Sigmoid colon (tissue), 6 donors: ENCODE measurements at regions not wholly inside any gene's neighbourhood (a gene's known extent, or its start where the extent isn't known, plus 50 kb on each side); places are given as distances from the start of the nearest gene placed in this dataset.
"Not testable (repeated sequence)": the region's sequence is repeated elsewhere in the genome, so short reads cannot be mapped to it uniquely, and the experiment has no call there.

ENCODE experiments used
- DNase-seq: peaks from one replicate; pipeline ENCODE4 v3.0.0-alpha.2; 2019
- H3K27ac ChIP-seq, 4 donors: fragments of 200-600 bp; sonication (generic); one replicate each; pipeline ENCODE4 v1.5.1; 2016 to 2019; ENCODE audit warnings: mild to moderate bottlenecking in 1 of 4
- H3K27me3 ChIP-seq, 3 donors: fragments of 200-600 bp; sonication (generic); one replicate each; pipeline ENCODE4 v1.5.1; 2019; ENCODE audit warnings: mild to moderate bottlenecking in 1 of 3
- H3K36me3 ChIP-seq, 4 donors: fragments of 200-600 bp; sonication (generic); one replicate each; pipeline ENCODE4 v1.5.1; 2016 to 2019
- H3K4me1 ChIP-seq, 4 donors: fragments of 200-600 bp; sonication (generic); one replicate each; pipeline ENCODE4 v1.5.1; 2017 to 2019
- H3K4me3 ChIP-seq, 4 donors: fragments of 200-600 bp; sonication (generic); one replicate each; pipeline ENCODE4 v1.5.1; 2017 to 2019; ENCODE audit warnings: mild to moderate bottlenecking in 2 of 4, moderate library complexity in 1 of 4
- H3K9me3 ChIP-seq, 4 donors: fragments of 200-600 bp in 3 of 4; sonication (generic) in 3 of 4; one replicate each; pipeline versions ENCODE4 v1.5.1 to v1.6.1; 2013 to 2019
- CTCF ChIP-seq, 4 experiments: fragments of 450-650 bp in 3 of 4; fragments of 200-600 bp in 1 of 4; IDR thresholded peaks; one replicate each; pipeline ENCODE4 v1.5.1; 2016 to 2019; ENCODE audit warnings: antibody characterized with exemption in 4 of 4, mild to moderate bottlenecking in 3 of 4, moderate library complexity in 2 of 4
- EP300 ChIP-seq, 4 donors: sonication (generic); formaldehyde crosslinking; IDR thresholded peaks; one replicate each; pipeline ENCODE4 v1.6.1; 2017; ENCODE audit warnings: antibody characterized with exemption in 4 of 4
- POLR2A ChIP-seq, 2 donors: fragments of 450-650 bp; IDR thresholded peaks; one replicate each; pipeline ENCODE4 v1.6.1; 2016; ENCODE audit warnings: antibody characterized with exemption in 2 of 2, mild to moderate bottlenecking in 2 of 2, moderate library complexity in 2 of 2
- POLR2AphosphoS5 ChIP-seq, 4 donors: sonication (generic); formaldehyde crosslinking; IDR thresholded peaks; one replicate each; pipeline ENCODE4 v1.6.1; 2017; ENCODE audit warnings: antibody characterized with exemption in 4 of 4
- WGBS, 2 donors: extraction: QIAGEN DNeasy Blood & Tissue Kit; methylation state at CpG; one replicate each; pipeline ENCODE4 v1.1.7; 2013; 5-methylcytosine and 5-hydroxymethylcytosine counted together
- intact Hi-C: fragments of 100-400 bp; cut with DNase I; formaldehyde crosslinking; loops from one replicate; pipeline ENCODE4 v1.15.1; 2023
- donor health status: healthy with polysubstance abuse.
- donor health status: healthy.

- Histone ChIP-seq H3K27me3 (no peaks in the 10 kb centered on the region), H3K4me1 (no peaks in the 10 kb centered on the region), H3K36me3 (no peaks in the 10 kb centered on the region), H3K4me3 (no peak overlapping the region), H3K27ac (no peak overlapping the region), H3K9me3 (no peaks in the 10 kb centered on the region)
- intact Hi-C loops = no loop called here
- no peak for DNase-seq
- TF ChIP-seq EP300 (IDR thresholded peaks at IDR 0.05) (no peak), POLR2A (IDR thresholded peaks at IDR 0.05) (no peak), CTCF (IDR thresholded peaks at IDR 0.05) (no peak), POLR2AphosphoS5 (IDR thresholded peaks at IDR 0.05) (no peak)
- 55 to 88% methylated on average over 1 of the region's 1 CpG for WGBS, 2 donors
Measured at GRCh38 chr3:71940486-71940885, 155.5 kb upstream of the PROK2 start.

- H3K27ac ChIP-seq, H3K4me1 ChIP-seq, H3K9me3 ChIP-seq, H3K36me3 ChIP-seq, DNase-seq, H3K27me3 ChIP-seq, H3K4me3 ChIP-seq, intact Hi-C loops: not testable (repeated sequence)
- 62 to 74% methylated on average over 3 of the region's 3 CpGs for WGBS, 2 donors
Measured at GRCh38 chr3:71938081-71938480, 153.1 kb upstream of the PROK2 start.

- TF ChIP-seq CTCF (IDR thresholded peaks at IDR 0.05) (no peak), POLR2A (IDR thresholded peaks at IDR 0.05) (no peak), POLR2AphosphoS5 (IDR thresholded peaks at IDR 0.05) (no peak), EP300 (IDR thresholded peaks at IDR 0.05) (no peak)
- H3K4me1 ChIP-seq = no peaks in the 10 kb centered on the region
- H3K9me3 ChIP-seq = no peaks in the 10 kb centered on the region
- no peak overlapping the region for H3K27ac ChIP-seq
- H3K27me3 ChIP-seq = no peaks in the 10 kb centered on the region
- intact Hi-C loops = no loop called here
- no peaks in the 10 kb centered on the region for H3K36me3 ChIP-seq
- 92 to 94% methylated on average over 8 of the region's 8 CpGs for WGBS, 2 donors
- no peak for DNase-seq
- H3K4me3 ChIP-seq = no peak overlapping the region
Measured at GRCh38 chr3:71936681-71937080, 151.7 kb upstream of the PROK2 start.

- Histone ChIP-seq H3K9me3 (no peaks in the 10 kb centered on the region), H3K27me3 (no peaks in the 10 kb centered on the region), H3K4me1 (no peaks in the 10 kb centered on the region), H3K27ac (no peak overlapping the region), H3K36me3 (no peaks in the 10 kb centered on the region), H3K4me3 (no peak overlapping the region)
- no peak for DNase-seq
- WGBS, 2 donors = 85% methylated on average over 11 of the region's 11 CpGs
- TF ChIP-seq EP300 (IDR thresholded peaks at IDR 0.05) (no peak), POLR2A (IDR thresholded peaks at IDR 0.05) (no peak), CTCF (IDR thresholded peaks at IDR 0.05) (no peak), POLR2AphosphoS5 (IDR thresholded peaks at IDR 0.05) (no peak)
- intact Hi-C loops = no loop called here
Measured at GRCh38 chr3:71934520-71935270, 149.7 kb upstream of the PROK2 start.

GRCh38 chr3:71931922-71932321 is 147.0 kb upstream of the PROK2 start:
- H3K4me1 ChIP-seq = no peaks in the 10 kb centered on the region
- H3K27ac ChIP-seq = no peak overlapping the region
- H3K9me3 ChIP-seq = no peaks in the 10 kb centered on the region
- no peak for TF ChIP-seq POLR2AphosphoS5 (IDR thresholded peaks at IDR 0.05)
- no peak for TF ChIP-seq CTCF (IDR thresholded peaks at IDR 0.05)
- TF ChIP-seq POLR2A (IDR thresholded peaks at IDR 0.05) = no peak
- TF ChIP-seq EP300 (IDR thresholded peaks at IDR 0.05) = no peak
- no peak for DNase-seq
- H3K36me3 ChIP-seq = no peaks in the 10 kb centered on the region
- H3K27me3 ChIP-seq = no peaks in the 10 kb centered on the region
- WGBS, 2 donors = 47 to 48% methylated on average over 5 of the region's 5 CpGs
- no peak overlapping the region for H3K4me3 ChIP-seq
- intact Hi-C loops = no loop called here
